Naive thymus-derived CD8-positive, alpha-beta T cell (primary cell): ENCODE measurements at regions not wholly inside any gene's neighbourhood (a gene's known extent, or its start where the extent isn't known, plus 50 kb on each side); places are given as distances from the start of the nearest gene placed in this dataset.

Source experiments
- ATAC-seq, 2 donors: fragments of 150-1000 bp; cut with Tn5 transposase in 1 of 2; sonication (Bioruptor Pico), chemical (Tn5 transposase) in 1 of 2; 1 replicate in 1 of 2; 2 replicates in 1 of 2; pipeline ENCODE4 v1.10.0; 2021; ENCODE audit warnings: mild to moderate bottlenecking in 2 of 2, moderate library complexity in 2 of 2
- POLR2A ChIA-PET: fragments of 350-600 bp; sonication (Branson Sonifier 250); formaldehyde crosslinking; loops from one replicate; lab custom pipeline; 2021; ENCODE audit warnings: antibody characterized with exemption; lab: Charles Lee
- DNase-seq, 10 donors: peaks; one replicate each; pipeline versions ENCODE4 v3.0.0 to v3.0.0-alpha.2; 2020 to 2022
- H3K27ac Mint-ChIP-seq, 10 donors: one replicate each; pipeline ENCODE4 v1.8.0; 2020 to 2022; ENCODE audit warnings: mild to moderate bottlenecking in 10 of 10, mixed read lengths in 10 of 10, moderate library complexity in 4 of 10, inconsistent platforms in 1 of 10
- H3K27me3 Mint-ChIP-seq, 5 donors: one replicate each; pipeline ENCODE4 v1.8.0; 2021 to 2022; ENCODE audit warnings: mixed read lengths in 5 of 5
- H3K36me3 Mint-ChIP-seq, 3 donors: one replicate each; pipeline ENCODE4 v1.8.0; 2020 to 2022; ENCODE audit warnings: mixed read lengths in 3 of 3, mild to moderate bottlenecking in 2 of 3, inconsistent platforms in 1 of 3
- H3K4me1 Mint-ChIP-seq, 4 donors: one replicate each; pipeline ENCODE4 v1.8.0; 2021 to 2022; ENCODE audit warnings: mixed read lengths in 4 of 4
- H3K4me3 Mint-ChIP-seq, 10 donors: one replicate each; pipeline ENCODE4 v1.8.0; 2020 to 2022; ENCODE audit warnings: mild to moderate bottlenecking in 10 of 10, mixed read lengths in 10 of 10, moderate library complexity in 6 of 10, inconsistent platforms in 1 of 10
- H3K9me3 Mint-ChIP-seq, 9 donors: one replicate each; pipeline ENCODE4 v1.8.0; 2020 to 2022; ENCODE audit warnings: mixed read lengths in 9 of 9, mild to moderate bottlenecking in 3 of 9, inconsistent platforms in 1 of 9, moderate library complexity in 1 of 9

DNA sequence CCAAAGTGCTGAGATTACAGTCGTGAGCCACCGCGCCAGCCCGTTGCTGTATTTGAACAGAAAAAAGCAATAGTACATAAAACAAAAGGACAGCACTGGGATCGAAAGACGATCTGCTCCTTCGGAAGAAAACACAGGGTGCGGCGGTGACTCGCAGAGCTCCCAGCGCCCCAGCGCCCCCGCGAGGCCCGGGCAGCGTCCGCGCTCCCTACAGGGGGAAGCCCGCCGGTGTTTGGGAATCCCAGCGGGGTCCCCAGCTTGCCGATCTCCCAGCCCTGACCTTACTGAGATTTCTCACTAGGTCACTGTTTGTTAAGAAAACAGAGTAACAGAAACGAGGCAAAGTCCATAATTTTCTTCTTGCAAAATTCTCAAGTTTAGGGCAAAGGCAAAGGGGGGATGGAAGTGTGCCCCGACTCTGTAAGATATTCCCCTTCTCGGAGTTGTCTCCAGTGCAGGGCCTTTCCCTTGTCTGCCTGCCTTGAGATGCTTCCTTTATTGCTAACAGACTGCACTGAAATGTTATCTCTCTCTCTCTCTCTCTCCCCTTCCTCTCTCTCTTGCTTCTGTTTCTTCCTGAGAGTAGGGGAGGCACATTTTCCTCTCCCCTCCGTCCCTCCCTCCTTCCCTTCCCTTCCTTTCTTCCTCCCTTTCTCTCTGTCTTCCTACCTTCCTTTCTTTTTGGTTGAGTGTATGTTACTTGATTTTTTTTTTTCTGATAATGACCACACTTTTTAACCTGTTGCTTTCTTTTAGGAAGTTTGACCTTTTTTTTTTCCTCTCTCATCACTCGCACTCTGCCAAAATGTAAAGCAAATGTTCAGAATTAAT, 91.9 kb downstream of the TMEM30B start:
- Mint-ChIP-seq H3K27ac (no peak overlapping the region), H3K27me3 (peaks cover 31 to 68% (median 61%) of the 10 kb centered on the region in 5 donors), H3K9me3 (no peaks in the 10 kb centered on the region), H3K4me1 (peaks cover 8 to 13% (median 9%) of the 10 kb centered on the region in 4 donors), H3K4me3 (peak overlapping the region in 9 of 10 donors; percentile 9 to 69 (median 52)), H3K36me3 (peaks cover 0 to 4% (median 2%) of the 10 kb centered on the region in 3 donors)
- POLR2A ChIA-PET = no interaction called here
- peak in 1 of 2 donors; percentile 42 for ATAC-seq
- DNase-seq = peak in 4 of 10 donors; percentile 0 to 18 (median 4)

DNA sequence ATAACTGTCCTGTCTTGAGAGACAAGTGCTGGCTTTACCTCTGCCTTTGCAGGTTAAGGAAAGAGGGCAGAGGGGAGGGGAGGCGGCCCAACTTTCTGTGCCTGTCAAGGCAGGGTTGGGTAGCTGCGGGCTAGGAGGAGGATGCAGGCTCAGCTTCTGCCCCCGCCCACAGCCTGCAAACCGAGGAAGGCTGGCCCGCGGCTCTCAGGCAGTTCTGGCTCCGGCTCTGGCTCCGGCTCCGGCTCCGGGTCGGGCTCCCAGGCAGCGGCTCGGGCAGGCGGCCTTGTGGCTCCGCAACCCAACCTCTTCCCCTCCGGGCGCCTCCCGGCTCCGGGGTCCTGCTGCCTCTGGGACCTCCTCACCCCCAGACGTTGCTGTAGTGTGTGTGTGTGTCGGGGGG, 92.9 kb downstream of the TMEM30B start:
- peaks cover 12 to 17% (median 14%) of the 10 kb centered on the region in 4 donors for H3K4me1 Mint-ChIP-seq
- DNase-seq = no peak

DNA sequence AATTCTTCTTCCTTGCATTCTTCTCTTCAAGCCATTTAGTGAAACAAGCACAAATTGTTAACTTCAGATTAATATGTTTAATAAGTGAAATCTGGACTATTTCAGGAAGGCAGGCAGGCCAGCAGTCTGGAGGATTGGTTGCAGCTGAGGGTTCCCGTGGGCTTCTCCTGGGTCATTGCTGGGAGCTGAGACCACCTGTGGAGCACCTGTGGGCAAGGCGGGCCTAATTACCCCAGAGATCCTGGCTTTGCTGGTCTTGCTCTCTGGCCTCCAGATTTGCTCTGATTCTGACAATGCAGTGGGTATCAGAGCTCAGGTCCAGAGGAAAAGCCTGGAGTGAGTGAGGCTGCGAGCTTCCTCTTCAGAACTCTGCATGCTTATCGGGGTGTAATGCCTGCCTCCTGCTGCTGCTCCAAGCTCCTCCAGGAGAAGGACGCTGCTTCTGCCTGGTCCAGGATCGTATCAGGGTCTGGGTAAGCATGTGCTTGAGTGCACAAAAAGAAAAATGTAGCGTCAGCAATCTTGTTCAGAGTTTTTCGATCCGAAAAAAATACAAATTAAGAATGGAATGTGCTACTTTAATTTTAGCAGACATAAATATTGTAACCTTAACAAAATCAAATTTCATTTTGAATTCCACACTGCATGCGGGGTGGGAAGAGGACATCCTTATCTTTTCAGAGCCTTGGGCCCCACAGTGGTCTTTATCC, 93.8 kb downstream of the TMEM30B start:
- ATAC-seq = no peak
- peaks cover 0 to 4% (median 2%) of the 10 kb centered on the region in 3 donors for H3K36me3 Mint-ChIP-seq
- POLR2A ChIA-PET = no interaction called here
- H3K4me1 Mint-ChIP-seq = peaks cover 13 to 19% (median 16%) of the 10 kb centered on the region in 4 donors
- no peak for DNase-seq
- H3K9me3 Mint-ChIP-seq = no peaks in the 10 kb centered on the region
- no peak overlapping the region for H3K27ac Mint-ChIP-seq
- H3K27me3 Mint-ChIP-seq = peaks cover 31 to 65% (median 57%) of the 10 kb centered on the region in 5 donors
- H3K4me3 Mint-ChIP-seq = no peak overlapping the region

More for the DNA sequence above, 92.9 kb downstream of the TMEM30B start:
- no peak overlapping the region for H3K27ac Mint-ChIP-seq
- H3K4me3 Mint-ChIP-seq = no peak overlapping the region
- H3K36me3 Mint-ChIP-seq = peaks cover 0 to 4% (median 2%) of the 10 kb centered on the region in 3 donors
- no peak for ATAC-seq
- no peaks in the 10 kb centered on the region for H3K9me3 Mint-ChIP-seq
- H3K27me3 Mint-ChIP-seq = peaks cover 31 to 68% (median 62%) of the 10 kb centered on the region in 5 donors
- POLR2A ChIA-PET = no interaction called here

DNA sequence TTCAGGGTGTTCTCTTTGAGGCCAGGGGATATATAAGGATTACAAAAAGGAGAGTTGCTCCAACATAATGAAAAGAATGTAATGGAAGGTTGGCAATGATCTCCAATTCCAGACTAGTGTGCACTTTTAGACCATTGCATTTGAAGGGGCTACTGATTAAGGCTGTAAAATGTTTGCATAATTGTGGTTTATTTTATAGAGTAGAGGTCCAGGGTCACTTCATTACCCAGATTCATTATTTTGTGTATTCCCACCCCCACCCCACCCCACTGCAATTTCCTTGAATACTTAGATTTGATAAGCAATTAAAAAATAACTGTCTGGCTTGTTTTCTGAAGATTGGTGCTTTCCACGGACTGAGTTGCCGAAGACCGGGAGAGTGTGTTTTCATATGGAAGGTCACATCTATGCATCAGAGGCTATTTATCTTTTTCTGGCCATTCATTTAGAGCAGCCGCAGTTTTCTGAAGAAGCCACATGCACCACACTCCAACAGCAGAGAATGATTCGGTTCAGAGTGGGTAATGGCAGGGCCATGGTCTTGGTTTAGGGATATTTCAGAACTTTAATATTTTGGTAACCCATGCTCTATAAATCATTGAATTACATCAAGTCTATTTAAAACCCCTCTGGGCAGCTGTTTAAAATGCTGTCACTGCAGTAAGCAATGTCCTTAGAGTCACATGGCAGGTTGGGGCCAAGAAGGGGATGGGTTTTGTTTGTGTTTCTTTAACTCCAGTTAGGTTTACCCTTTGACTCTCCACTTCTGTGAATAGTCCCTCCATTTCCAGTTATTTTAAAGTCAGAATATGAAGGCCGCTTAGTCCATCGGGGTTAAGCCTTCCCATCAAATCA, 94.6 kb downstream of the TMEM30B start:
- Mint-ChIP-seq H3K27me3 (peaks cover 25 to 62% (median 57%) of the 10 kb centered on the region in 5 donors), H3K4me1 (peaks cover 13 to 19% (median 16%) of the 10 kb centered on the region in 4 donors), H3K36me3 (peaks cover 0 to 4% (median 2%) of the 10 kb centered on the region in 3 donors), H3K9me3 (no peaks in the 10 kb centered on the region), H3K27ac (no peak overlapping the region), H3K4me3 (no peak overlapping the region)
- POLR2A ChIA-PET = no interaction called here
- ATAC-seq = no peak
- no peak for DNase-seq

DNA sequence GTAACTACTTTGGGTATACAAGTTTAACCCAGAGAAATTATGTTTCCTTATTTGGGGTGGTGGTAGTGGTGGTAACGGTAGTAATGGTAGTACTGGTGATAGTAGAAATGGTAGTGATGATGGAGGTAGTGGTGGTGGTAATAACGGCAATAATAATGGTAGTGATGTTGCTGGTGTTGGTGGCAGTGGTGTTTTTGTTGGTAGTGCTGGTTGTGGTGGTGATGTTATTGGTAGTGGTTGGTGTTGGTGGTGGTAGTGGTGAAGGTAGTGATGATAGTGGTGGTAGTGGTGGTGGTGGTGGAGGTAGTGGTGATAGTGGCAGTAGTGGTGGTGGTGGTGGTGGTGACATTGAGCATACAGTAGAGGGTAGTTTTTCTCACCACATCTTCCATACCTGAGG, 95.6 kb downstream of the TMEM30B start:
- H3K27me3 Mint-ChIP-seq = peaks cover 23 to 66% (median 50%) of the 10 kb centered on the region in 5 donors
- DNase-seq (no peak), ATAC-seq (no peak)
- no peaks in the 10 kb centered on the region for H3K9me3 Mint-ChIP-seq
- no peak overlapping the region for H3K4me3 Mint-ChIP-seq
- POLR2A ChIA-PET = no interaction called here
- peaks cover 14 to 19% (median 16%) of the 10 kb centered on the region in 4 donors for H3K4me1 Mint-ChIP-seq
- peaks cover 0 to 4% (median under 1%) of the 10 kb centered on the region in 3 donors for H3K36me3 Mint-ChIP-seq
- no peak overlapping the region for H3K27ac Mint-ChIP-seq

DNA sequence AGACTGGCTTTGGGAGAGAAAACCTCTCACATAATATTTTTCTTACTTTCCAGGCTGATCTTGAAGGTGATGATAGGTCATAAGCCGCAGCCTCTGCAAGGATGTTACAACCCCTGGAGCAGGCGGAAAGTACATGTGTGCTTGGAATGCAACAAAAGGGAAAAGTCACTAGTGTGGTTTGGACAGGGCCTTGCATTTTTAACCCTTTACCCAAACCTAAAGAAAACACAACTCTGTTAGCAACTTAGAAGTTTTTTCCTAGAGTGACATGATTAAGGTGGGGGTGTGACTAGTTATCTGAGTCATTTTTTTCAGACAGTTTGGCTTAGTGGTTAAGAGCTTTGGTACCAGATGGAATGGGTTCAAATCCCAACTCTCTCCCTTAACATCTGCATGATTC, 97.0 kb downstream of the TMEM30B start:
- Mint-ChIP-seq H3K9me3 (no peaks in the 10 kb centered on the region), H3K4me1 (peaks cover 6 to 10% (median 8%) of the 10 kb centered on the region in 4 donors), H3K4me3 (no peak overlapping the region), H3K27ac (no peak overlapping the region), H3K36me3 (peaks cover 0 to 1% (median 0%) of the 10 kb centered on the region in 3 donors), H3K27me3 (peaks cover 12 to 65% (median 44%) of the 10 kb centered on the region in 5 donors)
- DNase-seq = no peak
- no peak for ATAC-seq
- POLR2A ChIA-PET = no interaction called here

DNA sequence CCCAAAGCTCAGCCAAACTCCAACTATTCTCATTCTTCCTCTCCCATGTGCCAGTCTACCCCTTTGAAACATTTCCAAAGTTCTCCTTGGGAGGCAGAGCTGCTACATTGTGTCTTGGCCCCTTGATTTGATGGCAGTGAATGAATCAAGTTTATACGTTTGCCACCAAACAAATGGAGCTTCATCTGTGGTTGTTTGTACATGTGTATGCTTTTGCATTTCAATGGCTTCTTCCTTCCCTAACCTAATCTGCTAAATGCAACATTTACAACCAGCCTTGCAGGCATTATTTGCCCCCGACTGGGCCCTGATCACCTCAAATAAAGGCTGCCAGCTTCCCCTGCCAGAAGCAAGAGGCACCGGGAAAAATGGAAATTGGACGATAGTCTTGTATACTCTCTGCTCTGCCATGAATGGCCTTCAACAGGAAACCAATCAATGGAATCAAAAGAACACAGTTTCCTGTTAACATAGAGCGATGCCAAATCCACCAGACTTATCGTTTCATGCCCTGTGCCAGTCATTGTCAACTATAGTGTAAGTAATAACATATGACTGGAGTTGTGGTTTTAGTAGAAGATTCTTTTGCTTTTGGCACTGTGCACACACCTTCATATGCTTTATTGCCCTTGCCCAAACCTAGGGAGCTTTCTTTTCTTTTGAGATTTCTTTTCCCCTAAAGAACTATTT, 97.8 kb downstream of the TMEM30B start:
- H3K36me3 Mint-ChIP-seq = peaks cover 0 to 4% (median 0%) of the 10 kb centered on the region in 3 donors
- no peak for ATAC-seq
- no peak for DNase-seq
- no peaks in the 10 kb centered on the region for H3K9me3 Mint-ChIP-seq
- peaks cover 5 to 10% (median 6%) of the 10 kb centered on the region in 4 donors for H3K4me1 Mint-ChIP-seq
- POLR2A ChIA-PET = no interaction called here
- H3K27me3 Mint-ChIP-seq = peaks cover 16 to 69% (median 48%) of the 10 kb centered on the region in 5 donors
- no peak overlapping the region for H3K4me3 Mint-ChIP-seq
- no peak overlapping the region for H3K27ac Mint-ChIP-seq

DNA sequence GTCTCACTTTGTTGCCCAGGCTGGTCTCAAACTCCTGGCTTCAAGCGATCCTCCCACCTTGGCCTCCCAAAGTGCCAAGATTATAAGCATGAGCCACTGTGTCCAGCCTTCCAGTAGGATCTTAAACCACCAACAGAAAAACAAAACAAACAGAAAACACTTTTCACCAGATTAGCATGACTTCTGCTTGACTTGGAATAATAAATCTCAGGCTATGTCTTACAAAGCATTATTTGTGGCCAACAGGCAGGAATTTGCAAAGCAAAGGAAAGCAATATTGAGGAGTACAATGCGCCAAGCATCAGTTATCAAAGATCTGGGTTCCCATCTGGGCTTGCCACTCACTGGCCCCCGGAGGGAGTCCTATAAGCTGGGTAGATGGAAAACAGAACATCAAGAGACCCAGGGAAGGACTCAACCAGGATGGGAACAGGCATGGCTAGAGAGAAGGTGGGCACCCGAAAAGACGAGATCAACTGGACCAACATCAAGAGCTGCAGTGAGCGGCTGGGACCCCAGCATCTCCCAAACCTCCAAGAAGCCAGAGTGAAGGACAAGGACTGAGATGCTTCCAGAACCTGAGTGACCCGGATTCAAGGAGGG, 101.2 kb downstream of the TMEM30B start:
- H3K27me3 Mint-ChIP-seq = peaks cover 7 to 59% (median 33%) of the 10 kb centered on the region in 5 donors
- ATAC-seq (no peak), DNase-seq (no peak)
- peaks cover 0 to 4% (median 0%) of the 10 kb centered on the region in 3 donors for H3K36me3 Mint-ChIP-seq
- no peak overlapping the region for H3K4me3 Mint-ChIP-seq
- peaks cover 5 to 17% (median 6%) of the 10 kb centered on the region in 4 donors for H3K4me1 Mint-ChIP-seq
- H3K27ac Mint-ChIP-seq = peak overlapping the region in 1 of 10 donors; percentile 27
- no peaks in the 10 kb centered on the region for H3K9me3 Mint-ChIP-seq
- POLR2A ChIA-PET = no interaction called here

DNA sequence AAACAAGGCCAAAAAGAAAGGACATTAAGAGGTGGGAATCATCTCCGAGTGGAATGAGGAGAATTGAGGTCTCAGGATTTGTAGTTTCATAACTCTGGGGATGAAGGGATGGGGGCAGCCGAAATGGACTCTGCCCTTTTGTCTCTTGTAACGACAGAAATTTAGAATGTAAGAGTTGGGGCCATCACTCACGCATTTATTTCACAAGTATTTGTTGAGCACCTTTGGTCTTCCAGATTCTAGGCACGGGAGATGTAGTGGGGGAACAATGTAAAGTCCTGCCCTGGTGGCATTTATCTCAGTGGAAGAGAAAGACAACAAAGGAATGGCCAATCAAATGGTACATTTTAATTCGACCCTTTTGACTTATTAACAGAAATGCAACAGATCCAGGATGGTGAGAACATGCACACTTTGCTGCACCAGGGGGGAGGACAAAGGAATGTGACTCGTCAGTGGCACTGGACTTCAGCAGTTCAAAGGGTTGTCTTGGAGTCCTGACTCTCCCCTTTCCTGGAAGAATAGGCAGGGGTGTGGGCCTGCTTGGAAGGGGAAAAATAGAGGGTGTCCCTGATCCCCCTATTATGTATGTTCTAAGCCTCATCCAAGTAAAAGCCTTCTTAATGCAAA, 102.0 kb downstream of the TMEM30B start:
- Mint-ChIP-seq H3K36me3 (peaks cover 0 to 4% (median 0%) of the 10 kb centered on the region in 3 donors), H3K27me3 (peaks cover 7 to 59% (median 31%) of the 10 kb centered on the region in 5 donors), H3K27ac (no peak overlapping the region), H3K4me3 (no peak overlapping the region), H3K4me1 (peaks cover 5 to 17% (median 6%) of the 10 kb centered on the region in 4 donors), H3K9me3 (no peaks in the 10 kb centered on the region)
- DNase-seq (no peak), ATAC-seq (no peak)
- POLR2A ChIA-PET = no interaction called here

DNA sequence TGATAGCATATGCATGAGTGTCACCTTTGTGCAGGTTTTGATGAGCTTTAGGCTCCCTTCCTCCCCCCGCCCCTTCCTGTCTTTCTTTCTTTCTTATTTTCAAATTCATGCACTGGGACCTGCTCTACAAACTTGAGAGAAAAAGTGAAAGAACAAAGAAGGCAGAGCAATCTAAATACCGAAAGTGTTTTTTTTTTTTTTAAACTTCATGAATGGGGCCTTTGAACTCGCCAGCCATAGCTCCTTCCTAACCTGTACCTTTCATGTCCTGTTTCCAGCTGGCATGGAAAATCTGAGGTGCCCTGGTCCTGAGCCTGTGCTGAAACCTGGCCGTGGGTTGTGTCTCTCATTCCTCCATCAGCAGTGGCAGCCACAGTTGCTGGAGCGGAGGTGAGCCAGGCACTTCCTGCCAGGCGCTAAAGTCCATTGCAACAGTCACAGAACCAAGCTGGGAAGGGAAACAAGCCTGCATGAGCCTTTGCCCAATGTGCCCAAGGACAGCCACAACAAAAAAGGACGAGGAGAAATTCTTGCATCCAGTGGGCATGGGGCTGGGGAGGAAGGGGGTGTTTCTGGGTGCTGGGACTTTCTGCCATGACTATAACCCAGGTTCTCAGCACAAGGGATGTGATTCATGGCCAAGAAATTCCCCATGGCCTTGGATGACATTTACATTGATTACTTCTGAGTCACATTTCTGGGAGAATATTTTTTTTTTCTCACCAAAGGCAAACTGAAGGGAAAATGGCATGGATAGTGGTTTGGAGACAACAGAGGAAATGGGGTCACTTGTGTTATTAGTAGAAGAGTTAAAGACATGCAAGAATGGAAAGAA, 102.7 kb downstream of the TMEM30B start:
- Mint-ChIP-seq H3K36me3 (peaks cover 0 to 4% (median 0%) of the 10 kb centered on the region in 3 donors), H3K4me3 (peak overlapping the region in 3 of 10 donors; percentile 1 to 33 (median 9)), H3K4me1 (peaks cover 2 to 14% (median 5%) of the 10 kb centered on the region in 4 donors), H3K9me3 (peaks cover 0 to 1% (median 0%) of the 10 kb centered on the region in 9 donors), H3K27ac (no peak overlapping the region), H3K27me3 (peaks cover 7 to 59% (median 28%) of the 10 kb centered on the region in 5 donors)
- POLR2A ChIA-PET = no interaction called here
- no peak for DNase-seq
- ATAC-seq = no peak
